Activated B cell treated with CpG ODN at 0.5 μM for 24 hours (primary cell): ENCODE measurements at regions not wholly inside any gene's neighbourhood (a gene's known extent, or its start where the extent isn't known, plus 50 kb on each side); places are given as distances from the start of the nearest gene placed in this dataset.

Source experiments
- ATAC-seq: fragments of 200-7000 bp; cut with Tn5 transposase; one replicate; pipeline ENCODE4 v1.10.0; 2021; ENCODE audit warnings: low read depth, mild to moderate bottlenecking, moderate library complexity
- CTCF ChIA-PET: fragments of 350-600 bp; sonication (Branson Sonifier 250); formaldehyde crosslinking; loops from one replicate; lab custom pipeline; 2021; ENCODE audit warnings: antibody characterized with exemption; lab: Charles Lee
- POLR2A ChIA-PET: fragments of 350-600 bp; sonication (Branson Sonifier 250); formaldehyde crosslinking; loops from one replicate; lab custom pipeline; 2021; ENCODE audit warnings: antibody characterized with exemption; lab: Charles Lee
- DNase-seq: peaks from one replicate; pipeline ENCODE4 v3.0.0; 2022
- H3K27ac Mint-ChIP-seq: one replicate; pipeline ENCODE4 v1.8.0; 2020; ENCODE audit warnings: mixed read lengths
- H3K27me3 Mint-ChIP-seq: one replicate; pipeline ENCODE4 v1.8.0; 2021; ENCODE audit warnings: mixed read lengths
- H3K36me3 Mint-ChIP-seq: one replicate; pipeline ENCODE4 v1.8.0; 2021; ENCODE audit warnings: low read depth, mixed read lengths
- H3K4me1 Mint-ChIP-seq: one replicate; pipeline ENCODE4 v1.8.0; 2021; ENCODE audit warnings: mixed read lengths
- H3K4me3 Mint-ChIP-seq: one replicate; pipeline ENCODE4 v1.8.0; 2020; ENCODE audit warnings: mild to moderate bottlenecking, mixed read lengths
- H3K9me3 Mint-ChIP-seq: one replicate; pipeline ENCODE4 v1.8.0; 2020; ENCODE audit warnings: mixed read lengths
- CTCF ChIP-seq: fragments of 200-600 bp; IDR thresholded peaks from one replicate; pipeline ENCODE4 v1.8.0; 2022; ENCODE audit warnings: antibody characterized with exemption, mild to moderate bottlenecking
- intact Hi-C: fragments of 100-400 bp; cut with micrococcal nuclease; formaldehyde crosslinking; loops from one replicate; pipeline ENCODE4 v1.15.1; 2024

GRCh38 chr9:115262477-115262876 lies 144.5 kb upstream of the TNC start:
- DNase-seq (no peak), ATAC-seq (no peak)
- Mint-ChIP-seq H3K36me3 (no peaks in the 10 kb centered on the region), H3K4me3 (no peak overlapping the region), H3K9me3 (no peaks in the 10 kb centered on the region), H3K27ac (no peak overlapping the region), H3K4me1 (no peaks in the 10 kb centered on the region), H3K27me3 (no peaks in the 10 kb centered on the region)
- no peak for TF ChIP-seq CTCF
- ChIA-PET POLR2A (no interaction called here), CTCF (no interaction called here)
- intact Hi-C loops, result no loop called here

- CTCF ChIA-PET, result no interaction called here
- no peak overlapping the region for H3K4me3 Mint-ChIP-seq
- H3K27ac Mint-ChIP-seq, result no peak overlapping the region
- TF ChIP-seq CTCF, result no peak
- POLR2A ChIA-PET, result no interaction called here
- intact Hi-C loops, result no loop called here
- DNase-seq, result no peak
- H3K9me3 Mint-ChIP-seq, result no peaks in the 10 kb centered on the region
- H3K4me1 Mint-ChIP-seq, result no peaks in the 10 kb centered on the region
- no peaks in the 10 kb centered on the region for H3K36me3 Mint-ChIP-seq
- no peaks in the 10 kb centered on the region for H3K27me3 Mint-ChIP-seq
- ATAC-seq, result no peak
These were observed 145.0 kb upstream of the TNC start for GRCh38 chr9:115262952-115263351.

GRCh38 chr9:115263371-115264075 lies 145.6 kb upstream of the TNC start:
- Mint-ChIP-seq H3K4me1 (no peaks in the 10 kb centered on the region), H3K9me3 (no peaks in the 10 kb centered on the region), H3K36me3 (no peaks in the 10 kb centered on the region), H3K4me3 (no peak overlapping the region), H3K27ac (no peak overlapping the region), H3K27me3 (no peaks in the 10 kb centered on the region)
- CTCF ChIA-PET, result no interaction called here
- TF ChIP-seq CTCF, result no peak
- intact Hi-C loops, result no loop called here
- DNase-seq (no peak), ATAC-seq (no peak)
- POLR2A ChIA-PET, result no interaction called here

- Mint-ChIP-seq H3K4me3 (no peak overlapping the region), H3K36me3 (no peaks in the 10 kb centered on the region), H3K9me3 (no peaks in the 10 kb centered on the region), H3K27me3 (no peaks in the 10 kb centered on the region), H3K27ac (no peak overlapping the region), H3K4me1 (no peaks in the 10 kb centered on the region)
- TF ChIP-seq CTCF, result no peak
- ChIA-PET POLR2A (no interaction called here), CTCF (no interaction called here)
- no peak for ATAC-seq
- intact Hi-C loops, result no loop called here
- no peak for DNase-seq
These were observed 146.4 kb upstream of the TNC start for GRCh38 chr9:115264313-115264712.

- H3K36me3 Mint-ChIP-seq, result no peaks in the 10 kb centered on the region
- intact Hi-C loops, result no loop called here
- POLR2A ChIA-PET, result no interaction called here
These were observed 149.8 kb upstream of the TNC start for GRCh38 chr9:115267790-115268189.

More at GRCh38 chr9:115267790-115268189, 149.8 kb upstream of the TNC start:
- Mint-ChIP-seq H3K27me3 (no peaks in the 10 kb centered on the region), H3K4me1 (peaks cover 9% of the 10 kb centered on the region), H3K4me3 (no peak overlapping the region), H3K27ac (no peak overlapping the region), H3K9me3 (no peaks in the 10 kb centered on the region)
- DNase-seq, result no peak
- CTCF ChIA-PET, result no interaction called here
- TF ChIP-seq CTCF, result no peak
- ATAC-seq, result no peak
